ENCODE measurements at regions not wholly inside any gene's neighbourhood (a gene's known extent, or its start where the extent isn't known, plus 50 kb on each side); places are given as distances from the start of the nearest gene placed in this dataset.

DNA sequence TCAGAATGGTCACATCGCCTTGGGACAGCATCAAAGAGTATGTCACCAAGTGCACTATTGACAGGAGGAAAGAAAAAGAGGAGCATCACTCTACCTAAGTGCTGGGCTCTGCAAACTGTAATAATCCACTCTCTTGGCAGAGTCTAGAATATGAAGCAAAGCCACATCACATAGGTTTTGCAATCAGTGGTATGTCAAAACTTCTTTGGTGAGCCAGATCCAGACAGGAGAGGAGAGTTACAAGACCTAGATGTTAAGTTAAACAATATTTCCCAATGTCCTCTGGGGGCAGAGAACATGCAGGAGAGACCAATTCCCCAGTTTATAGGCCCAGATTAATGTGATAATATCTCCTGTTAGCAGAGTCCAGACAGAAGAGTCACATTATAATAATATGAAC, 1032.6 kb upstream of the AMELY start:
- Histone ChIP-seq H3K4me2 (ENCODE audit: low read length) (no peak overlapping the region), H3K9me3 (ENCODE audit: low read length) (no peaks in the 10 kb centered on the region), H4K20me1 (ENCODE audit: insufficient read depth, low read length) (no peaks in the 10 kb centered on the region), H3K36me3 (ENCODE audit: insufficient read depth, low read length) (no peaks in the 10 kb centered on the region), H2AFZ (ENCODE audit: low read length) (no peak overlapping the region), H3K9me2 (ENCODE audit: insufficient read depth, low read length) (no peaks in the 10 kb centered on the region), H3K79me2 (ENCODE audit: insufficient read depth, low read depth, low read length) (no peaks in the 10 kb centered on the region), H3K4me3 (ENCODE audit: low read depth, low read length, poor library complexity, severe bottlenecking) (no peak overlapping the region), H3K4me1 (ENCODE audit: insufficient read depth, low read length, poor library complexity, severe bottlenecking) (no peaks in the 10 kb centered on the region), H3K27ac (ENCODE audit: low read depth, low read length, poor library complexity, severe bottlenecking) (no peak overlapping the region)
- TF ChIP-seq, protein P1, sequence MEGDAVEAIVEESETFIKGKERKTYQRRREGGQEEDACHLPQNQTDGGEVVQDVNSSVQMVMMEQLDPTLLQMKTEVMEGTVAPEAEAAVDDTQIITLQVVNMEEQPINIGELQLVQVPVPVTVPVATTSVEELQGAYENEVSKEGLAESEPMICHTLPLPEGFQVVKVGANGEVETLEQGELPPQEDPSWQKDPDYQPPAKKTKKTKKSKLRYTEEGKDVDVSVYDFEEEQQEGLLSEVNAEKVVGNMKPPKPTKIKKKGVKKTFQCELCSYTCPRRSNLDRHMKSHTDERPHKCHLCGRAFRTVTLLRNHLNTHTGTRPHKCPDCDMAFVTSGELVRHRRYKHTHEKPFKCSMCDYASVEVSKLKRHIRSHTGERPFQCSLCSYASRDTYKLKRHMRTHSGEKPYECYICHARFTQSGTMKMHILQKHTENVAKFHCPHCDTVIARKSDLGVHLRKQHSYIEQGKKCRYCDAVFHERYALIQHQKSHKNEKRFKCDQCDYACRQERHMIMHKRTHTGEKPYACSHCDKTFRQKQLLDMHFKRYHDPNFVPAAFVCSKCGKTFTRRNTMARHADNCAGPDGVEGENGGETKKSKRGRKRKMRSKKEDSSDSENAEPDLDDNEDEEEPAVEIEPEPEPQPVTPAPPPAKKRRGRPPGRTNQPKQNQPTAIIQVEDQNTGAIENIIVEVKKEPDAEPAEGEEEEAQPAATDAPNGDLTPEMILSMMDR (conservative IDR thresholded peaks at IDR 0.05; ENCODE audit: low read length) = no peak
- TF ChIP-seq EZH2phosphoT487 (IDR thresholded peaks at IDR 0.05; ENCODE audit: borderline replicate concordance, low read depth, low read length) = no peak
- CTCF ChIA-PET (ENCODE audit: unreplicated experiment) = no interaction called here
- no TSS peak for BruUV-seq (replicated peaks)
- intact Hi-C loops (cut with micrococcal nuclease; ENCODE audit: unreplicated experiment) = no loop called here
- DNase-seq (ENCODE audit: low spot score) = no peak
- POLR2A ChIA-PET = no interaction called here

DNA sequence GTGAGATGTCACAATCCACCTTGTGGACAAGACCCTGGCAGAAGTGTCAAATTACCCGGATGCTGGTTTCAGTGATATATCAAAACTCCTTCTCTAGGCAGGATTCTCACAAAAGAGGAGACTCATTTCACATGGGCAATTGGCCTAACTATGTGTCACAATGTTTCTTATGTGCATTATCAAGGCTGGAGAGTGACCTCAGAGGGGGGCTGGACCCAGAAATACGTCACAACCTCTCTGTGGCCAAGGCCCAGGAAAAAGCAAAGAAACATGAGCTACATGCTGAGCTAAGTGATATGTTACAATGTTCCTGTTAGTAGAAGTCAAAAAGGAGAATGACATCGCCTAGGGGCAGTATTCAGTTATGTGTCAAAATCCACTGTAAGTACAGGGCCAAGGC, 1031.2 kb upstream of the AMELY start:
- Histone ChIP-seq H3K79me2 (ENCODE audit: insufficient read depth, low read depth, low read length) (no peaks in the 10 kb centered on the region), H3K27ac (ENCODE audit: low read depth, low read length, poor library complexity, severe bottlenecking) (no peak overlapping the region), H3K36me3 (ENCODE audit: insufficient read depth, low read length) (no peaks in the 10 kb centered on the region), H3K4me3 (ENCODE audit: low read depth, low read length, poor library complexity, severe bottlenecking) (no peak overlapping the region), H3K4me1 (ENCODE audit: insufficient read depth, low read length, poor library complexity, severe bottlenecking) (no peaks in the 10 kb centered on the region), H3K4me2 (ENCODE audit: low read length) (no peak overlapping the region), H2AFZ (ENCODE audit: low read length) (no peak overlapping the region), H3K9me3 (ENCODE audit: low read length) (no peaks in the 10 kb centered on the region), H3K9me2 (ENCODE audit: insufficient read depth, low read length) (no peaks in the 10 kb centered on the region), H4K20me1 (ENCODE audit: insufficient read depth, low read length) (no peaks in the 10 kb centered on the region)
- no TSS peak for BruUV-seq (replicated peaks)
- POLR2A ChIA-PET = no interaction called here
- CTCF ChIA-PET (ENCODE audit: unreplicated experiment) = no interaction called here
- intact Hi-C loops (cut with micrococcal nuclease; ENCODE audit: unreplicated experiment) = no loop called here
- no peak for DNase-seq (ENCODE audit: low spot score)
- TF ChIP-seq, protein P1 (conservative IDR thresholded peaks at IDR 0.05; ENCODE audit: low read length) = no peak
- no peak for TF ChIP-seq EZH2phosphoT487 (IDR thresholded peaks at IDR 0.05; ENCODE audit: borderline replicate concordance, low read depth, low read length)

DNA sequence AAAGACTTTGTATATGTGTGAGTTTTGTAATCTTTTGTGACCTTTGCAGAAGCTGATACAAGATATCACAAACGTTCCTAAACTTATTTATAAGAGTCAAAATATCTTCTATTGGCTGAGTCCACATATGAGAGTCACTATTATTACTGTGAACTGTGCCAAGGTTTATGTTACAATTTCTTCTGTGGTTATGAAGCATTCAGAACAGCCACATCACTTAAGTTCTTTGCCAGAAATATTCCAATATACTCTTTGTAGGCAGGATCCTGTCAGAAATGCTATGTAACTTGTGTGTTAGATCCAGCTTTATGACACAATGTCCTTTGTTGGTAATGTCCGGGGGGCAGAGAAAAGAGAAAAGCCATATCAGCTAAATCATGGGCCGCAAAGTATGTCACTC, 1030.3 kb upstream of the AMELY start:
- BruUV-seq (replicated peaks) = no TSS peak
- no peaks in the 10 kb centered on the region for H3K36me3 ChIP-seq (ENCODE audit: insufficient read depth, low read length)
- H2AFZ ChIP-seq (ENCODE audit: low read length) = no peak overlapping the region
- H3K9me2 ChIP-seq (ENCODE audit: insufficient read depth, low read length) = no peaks in the 10 kb centered on the region
- H3K4me3 ChIP-seq (ENCODE audit: low read depth, low read length, poor library complexity, severe bottlenecking) = no peak overlapping the region
- ChIA-PET CTCF (ENCODE audit: unreplicated experiment) (no interaction called here), POLR2A (no interaction called here)
- no peak for TF ChIP-seq EZH2phosphoT487 (IDR thresholded peaks at IDR 0.05; ENCODE audit: borderline replicate concordance, low read depth, low read length)
- TF ChIP-seq, protein P1 (conservative IDR thresholded peaks at IDR 0.05; ENCODE audit: low read length) = no peak
- H3K9me3 ChIP-seq (ENCODE audit: low read length) = no peaks in the 10 kb centered on the region
- no peak for DNase-seq (ENCODE audit: low spot score)
- intact Hi-C loops (cut with micrococcal nuclease; ENCODE audit: unreplicated experiment) = no loop called here
- H3K27ac ChIP-seq (ENCODE audit: low read depth, low read length, poor library complexity, severe bottlenecking) = no peak overlapping the region
- H3K4me2 ChIP-seq (ENCODE audit: low read length) = no peak overlapping the region
- H3K4me1 ChIP-seq (ENCODE audit: insufficient read depth, low read length, poor library complexity, severe bottlenecking) = no peaks in the 10 kb centered on the region
- no peaks in the 10 kb centered on the region for H3K79me2 ChIP-seq (ENCODE audit: insufficient read depth, low read depth, low read length)
- no peaks in the 10 kb centered on the region for H4K20me1 ChIP-seq (ENCODE audit: insufficient read depth, low read length)

Data from OCI-LY7 (cell line).